GM10266 (cell line): ENCODE measurements at regions not wholly inside any gene's neighbourhood (a gene's known extent, or its start where the extent isn't known, plus 50 kb on each side); places are given as distances from the start of the nearest gene placed in this dataset.

Experiments used
- DNase-seq: peaks from one replicate; pipeline ENCODE4 v3.0.0; 2012; ENCODE audit errors: extremely low spot score
- TF ChIP-seq, protein P1 (sequence below): IDR thresholded peaks from 2 replicates; pipeline ENCODE4 v1.5.1; 2012; ENCODE audit warnings: mild to moderate bottlenecking, low read depth; ENCODE audit not compliant: control insufficient read depth, insufficient read depth; ENCODE audit errors: missing control alignments

GRCh38 chr4:121239951-121240350, 75.8 kb upstream of the TNIP3 start:
- TF ChIP-seq, protein P1, sequence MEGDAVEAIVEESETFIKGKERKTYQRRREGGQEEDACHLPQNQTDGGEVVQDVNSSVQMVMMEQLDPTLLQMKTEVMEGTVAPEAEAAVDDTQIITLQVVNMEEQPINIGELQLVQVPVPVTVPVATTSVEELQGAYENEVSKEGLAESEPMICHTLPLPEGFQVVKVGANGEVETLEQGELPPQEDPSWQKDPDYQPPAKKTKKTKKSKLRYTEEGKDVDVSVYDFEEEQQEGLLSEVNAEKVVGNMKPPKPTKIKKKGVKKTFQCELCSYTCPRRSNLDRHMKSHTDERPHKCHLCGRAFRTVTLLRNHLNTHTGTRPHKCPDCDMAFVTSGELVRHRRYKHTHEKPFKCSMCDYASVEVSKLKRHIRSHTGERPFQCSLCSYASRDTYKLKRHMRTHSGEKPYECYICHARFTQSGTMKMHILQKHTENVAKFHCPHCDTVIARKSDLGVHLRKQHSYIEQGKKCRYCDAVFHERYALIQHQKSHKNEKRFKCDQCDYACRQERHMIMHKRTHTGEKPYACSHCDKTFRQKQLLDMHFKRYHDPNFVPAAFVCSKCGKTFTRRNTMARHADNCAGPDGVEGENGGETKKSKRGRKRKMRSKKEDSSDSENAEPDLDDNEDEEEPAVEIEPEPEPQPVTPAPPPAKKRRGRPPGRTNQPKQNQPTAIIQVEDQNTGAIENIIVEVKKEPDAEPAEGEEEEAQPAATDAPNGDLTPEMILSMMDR = no peak

GRCh38 chr4:121238461-121238860, 74.3 kb upstream of the TNIP3 start:
- DNase-seq = no peak
- TF ChIP-seq, protein P1 = no peak

More at GRCh38 chr4:121239951-121240350, 75.8 kb upstream of the TNIP3 start:
- DNase-seq = no peak

DNA sequence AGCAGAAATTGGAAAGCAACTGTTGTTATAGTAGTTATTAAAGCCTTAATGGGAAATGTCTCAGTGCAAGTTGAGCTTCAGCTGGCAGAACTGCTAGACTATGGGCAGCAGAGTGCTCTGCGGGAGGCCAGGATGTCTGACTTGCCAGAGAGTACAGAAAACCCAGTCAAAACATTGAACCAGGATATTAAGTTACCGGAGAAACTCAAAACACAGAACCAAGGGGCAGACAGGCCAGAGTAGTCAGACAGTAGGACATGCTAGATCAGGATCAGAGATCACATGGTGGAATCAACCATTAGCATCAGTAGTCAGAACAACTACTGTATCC, 72.9 kb upstream of the TNIP3 start:
- TF ChIP-seq, protein P1 = no peak
- DNase-seq = no peak

GRCh38 chr4:121236353-121237068, 72.4 kb upstream of the TNIP3 start:
- TF ChIP-seq, protein P1 = no peak
- DNase-seq = no peak

DNA sequence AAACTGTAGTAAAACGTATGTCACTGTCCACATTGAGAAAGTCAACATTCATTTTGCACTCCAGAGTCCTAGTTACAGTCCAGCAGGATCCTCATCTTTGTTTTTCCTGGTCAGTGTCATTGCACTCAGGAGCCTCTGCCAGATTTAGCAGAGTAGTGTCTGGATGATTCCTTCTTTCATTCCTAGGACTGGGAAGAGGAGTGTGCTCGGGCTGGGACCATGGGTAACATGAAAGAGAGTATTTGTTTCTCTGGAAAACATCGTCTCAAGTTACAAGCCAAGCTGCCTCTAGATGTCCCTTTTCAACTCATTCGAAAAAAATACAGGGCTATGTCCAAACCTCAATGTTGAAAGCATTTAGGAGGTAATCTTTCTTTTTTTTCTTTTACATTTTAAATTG, 69.9 kb upstream of the TNIP3 start:
- DNase-seq = no peak
- TF ChIP-seq, protein P1 = no peak

DNA sequence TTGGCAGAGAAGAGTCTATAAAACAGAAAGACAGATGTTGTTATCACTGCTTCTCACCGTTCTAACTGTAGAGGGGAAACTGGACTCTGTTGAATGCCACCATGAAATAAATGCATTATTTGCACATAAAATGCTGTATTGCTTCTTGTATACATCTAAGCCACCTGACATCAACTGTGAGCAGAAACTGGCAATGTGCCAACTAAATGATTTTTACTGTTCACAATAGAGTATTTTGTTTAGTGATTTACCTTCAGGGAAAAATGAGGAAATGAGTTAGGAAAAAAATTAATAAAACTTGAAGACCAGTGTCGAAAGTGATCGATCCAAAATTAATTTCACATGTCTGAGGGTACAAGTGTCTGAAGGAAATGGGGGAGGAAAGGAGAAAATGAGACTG, 65.9 kb upstream of the TNIP3 start:
- TF ChIP-seq, protein P1 = no peak
- DNase-seq = no peak

DNA sequence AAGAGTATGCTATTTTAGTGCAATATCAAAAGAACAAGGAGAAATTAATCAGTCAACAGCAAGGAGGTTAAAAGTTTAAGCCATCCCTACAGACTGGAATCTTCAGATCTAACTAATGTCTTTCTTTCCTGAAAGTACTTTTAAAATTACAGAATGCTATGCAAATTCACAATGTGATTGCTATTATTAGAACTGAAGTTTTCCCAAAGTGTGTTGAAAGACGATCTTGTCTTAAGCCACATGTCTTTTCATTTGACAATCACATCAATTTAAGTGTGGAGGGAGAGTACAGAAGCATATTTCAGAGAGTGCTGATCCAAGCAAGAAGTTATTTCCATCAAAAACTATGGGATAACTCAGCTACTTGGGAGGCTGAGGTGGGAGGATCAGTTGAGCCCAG, 64.7 kb upstream of the TNIP3 start:
- TF ChIP-seq, protein P1 = no peak
- no peak for DNase-seq
